SK-N-SH treated with all-trans-retinoic acid at 6 μM for 48 hours (cell line): ENCODE measurements at regions not wholly inside any gene's neighbourhood (a gene's known extent, or its start where the extent isn't known, plus 50 kb on each side); places are given as distances from the start of the nearest gene placed in this dataset.

ENCODE experiments used
- ATAC-seq: fragments of 200-7000 bp; cut with Tn5 transposase; 3 replicates; pipeline ENCODE4 v1.9.1; 2020; ENCODE audit warnings: mild to moderate bottlenecking, moderate library complexity
- ARNTL ChIP-seq: fragments of 450-650 bp; formaldehyde crosslinking; IDR thresholded peaks from 2 replicates; pipeline ENCODE4 v1.5.0; 2020; ENCODE audit warnings: low read depth, mild to moderate bottlenecking, moderate library complexity, borderline replicate concordance
- BACH2 ChIP-seq: fragments of 250-450 bp; sonication (Bioruptor Pico); IDR thresholded peaks from 2 replicates; pipeline ENCODE4 v1.9.0; 2021; ENCODE audit warnings: mild to moderate bottlenecking, borderline replicate concordance
- CREB5 ChIP-seq: fragments of 250-450 bp; sonication (Bioruptor Pico); IDR thresholded peaks from 2 replicates; pipeline ENCODE4 v1.5.1; 2020; ENCODE audit warnings: low read depth, mild to moderate bottlenecking, moderate library complexity
- CSDC2 ChIP-seq: fragments of 250-450 bp; sonication (Bioruptor Pico); IDR thresholded peaks from 2 replicates; pipeline ENCODE4 v1.5.0; 2020; ENCODE audit warnings: mild to moderate bottlenecking, moderate library complexity
- ESRRG ChIP-seq: fragments of 250-450 bp; sonication (Bioruptor Pico); IDR thresholded peaks from 2 replicates; pipeline ENCODE4 v1.6.1; 2021; ENCODE audit warnings: mild to moderate bottlenecking
- GLIS3 ChIP-seq: fragments of 250-450 bp; sonication (Bioruptor Pico); IDR thresholded peaks from 2 replicates; pipeline ENCODE4 v1.5.0; 2020; ENCODE audit warnings: mild to moderate bottlenecking, moderate library complexity
- ISL1 ChIP-seq: fragments of 250-450 bp; sonication (Bioruptor Pico); IDR thresholded peaks from 2 replicates; pipeline ENCODE4 v2.1.2; 2022; ENCODE audit warnings: mild to moderate bottlenecking, moderate library complexity
- OSR1 ChIP-seq: fragments of 250-450 bp; sonication (Bioruptor Pico); IDR thresholded peaks from 2 replicates; pipeline ENCODE4 v1.8.0; 2022; ENCODE audit warnings: moderate library complexity, mild to moderate bottlenecking, inconsistent platforms
- POU6F1 ChIP-seq: fragments of 250-450 bp; sonication (Bioruptor Pico); IDR thresholded peaks from 2 replicates; pipeline ENCODE4 v1.8.0; 2021; ENCODE audit warnings: low read depth, mild to moderate bottlenecking, moderate library complexity, borderline replicate concordance
- PPARA ChIP-seq: fragments of 250-450 bp; sonication (Bioruptor Pico); IDR thresholded peaks from 2 replicates; pipeline ENCODE4 v1.5.0; 2020; ENCODE audit warnings: mild to moderate bottlenecking, borderline replicate concordance
- RARB ChIP-seq: fragments of 250-450 bp; sonication (Bioruptor Pico); IDR thresholded peaks from 2 replicates; pipeline ENCODE4 v1.8.0; 2021; ENCODE audit warnings: mild to moderate bottlenecking, moderate library complexity
- SNAI2 ChIP-seq: fragments of 250-450 bp; sonication (Bioruptor Pico); IDR thresholded peaks from 2 replicates; pipeline ENCODE4 v1.5.0; 2020; ENCODE audit warnings: mild to moderate bottlenecking, moderate library complexity
- TCF4 ChIP-seq: fragments of 250-450 bp; sonication (Bioruptor Pico); IDR thresholded peaks from 2 replicates; pipeline ENCODE4 v1.8.0; 2021; ENCODE audit warnings: mild to moderate bottlenecking, moderate library complexity, borderline replicate concordance
- TOX ChIP-seq: fragments of 250-450 bp; sonication (Bioruptor Pico); IDR thresholded peaks from 2 replicates; pipeline ENCODE4 v1.8.0; 2021; ENCODE audit warnings: mild to moderate bottlenecking, moderate library complexity, borderline replicate concordance
- ZC3H10 ChIP-seq: fragments of 250-450 bp; sonication (Bioruptor Pico); IDR thresholded peaks from 2 replicates; pipeline ENCODE4 v1.5.1; 2021; ENCODE audit warnings: mild to moderate bottlenecking, moderate library complexity
- ZFP30 ChIP-seq: fragments of 450-650 bp; formaldehyde crosslinking; IDR thresholded peaks from 2 replicates; pipeline ENCODE4 v1.5.0; 2022; ENCODE audit warnings: mild to moderate bottlenecking, moderate library complexity
- ZNF565 ChIP-seq: fragments of 450-650 bp; formaldehyde crosslinking; conservative IDR thresholded peaks from 2 replicates; pipeline ENCODE4 v1.5.0; 2020; ENCODE audit warnings: low read depth, mild to moderate bottlenecking, moderate library complexity
- ZNF70 ChIP-seq: fragments of 450-650 bp; formaldehyde crosslinking; IDR thresholded peaks from 2 replicates; pipeline ENCODE4 v1.5.0; 2020; ENCODE audit warnings: mild to moderate bottlenecking, moderate library complexity
- ZNF8 ChIP-seq: fragments of 450-650 bp; formaldehyde crosslinking; IDR thresholded peaks from 2 replicates; pipeline ENCODE4 v1.5.0; 2020; ENCODE audit warnings: mild to moderate bottlenecking, moderate library complexity
- TF ChIP-seq, protein P1 (sequence below): fragments of 250-450 bp; sonication (Bioruptor Pico); IDR thresholded peaks from 2 replicates; pipeline ENCODE4 v1.5.1; 2021; ENCODE audit warnings: mild to moderate bottlenecking, moderate library complexity
- TF ChIP-seq, protein P2 (sequence below): fragments of 250-450 bp; sonication (Bioruptor Pico); IDR thresholded peaks from 2 replicates; pipeline ENCODE4 v1.5.0; 2020; ENCODE audit warnings: mild to moderate bottlenecking, moderate library complexity

GRCh38 chr2:123768233-123768632 is 256.9 kb upstream of the CNTNAP5 start:
- no peak for ATAC-seq
- TF ChIP-seq TCF4 (no peak), POU6F1 (no peak), ZNF565 (CRISPR knock-in tag) (no peak), ZC3H10 (CRISPR knock-in tag) (no peak), ZNF70 (CRISPR knock-in tag) (no peak), BACH2 (CRISPR knock-in tag) (no peak), SNAI2 (no peak), CSDC2 (CRISPR knock-in tag) (no peak)
- TF ChIP-seq, protein P1, sequence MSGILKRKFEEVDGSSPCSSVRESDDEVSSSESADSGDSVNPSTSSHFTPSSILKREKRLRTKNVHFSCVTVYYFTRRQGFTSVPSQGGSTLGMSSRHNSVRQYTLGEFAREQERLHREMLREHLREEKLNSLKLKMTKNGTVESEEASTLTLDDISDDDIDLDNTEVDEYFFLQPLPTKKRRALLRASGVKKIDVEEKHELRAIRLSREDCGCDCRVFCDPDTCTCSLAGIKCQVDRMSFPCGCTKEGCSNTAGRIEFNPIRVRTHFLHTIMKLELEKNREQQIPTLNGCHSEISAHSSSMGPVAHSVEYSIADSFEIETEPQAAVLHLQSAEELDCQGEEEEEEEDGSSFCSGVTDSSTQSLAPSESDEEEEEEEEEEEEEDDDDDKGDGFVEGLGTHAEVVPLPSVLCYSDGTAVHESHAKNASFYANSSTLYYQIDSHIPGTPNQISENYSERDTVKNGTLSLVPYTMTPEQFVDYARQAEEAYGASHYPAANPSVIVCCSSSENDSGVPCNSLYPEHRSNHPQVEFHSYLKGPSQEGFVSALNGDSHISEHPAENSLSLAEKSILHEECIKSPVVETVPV (CRISPR knock-in tag) = no peak

DNA sequence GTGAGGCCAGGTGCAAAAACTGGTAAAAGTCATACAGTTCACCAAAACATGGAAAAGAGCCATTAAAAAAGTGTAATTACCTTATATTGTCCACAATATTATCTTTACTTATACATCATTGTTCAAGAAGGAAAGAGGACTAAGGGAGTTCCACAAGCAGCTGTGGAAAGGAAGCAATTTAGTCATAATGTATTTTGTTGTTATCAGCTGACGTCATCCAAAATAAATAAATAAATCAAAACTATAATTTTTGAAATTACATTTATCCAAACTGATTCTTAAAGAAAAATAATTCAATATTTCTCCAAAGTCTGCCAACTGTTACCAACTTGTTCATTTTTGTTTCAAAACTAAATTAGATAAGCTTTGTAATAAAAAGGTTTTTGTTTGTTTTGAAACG is 256.1 kb upstream of the CNTNAP5 start:
- TF ChIP-seq ARNTL (CRISPR knock-in tag) (no peak), SNAI2 (no peak), BACH2 (CRISPR knock-in tag) (no peak), RARB (CRISPR knock-in tag) (no peak), ISL1 (CRISPR knock-in tag) (no peak), POU6F1 (no peak), PPARA (CRISPR knock-in tag) (no peak), ZFP30 (CRISPR knock-in tag) (no peak), ZNF70 (CRISPR knock-in tag) (no peak), ESRRG (no peak)
- TF ChIP-seq, protein P2, sequence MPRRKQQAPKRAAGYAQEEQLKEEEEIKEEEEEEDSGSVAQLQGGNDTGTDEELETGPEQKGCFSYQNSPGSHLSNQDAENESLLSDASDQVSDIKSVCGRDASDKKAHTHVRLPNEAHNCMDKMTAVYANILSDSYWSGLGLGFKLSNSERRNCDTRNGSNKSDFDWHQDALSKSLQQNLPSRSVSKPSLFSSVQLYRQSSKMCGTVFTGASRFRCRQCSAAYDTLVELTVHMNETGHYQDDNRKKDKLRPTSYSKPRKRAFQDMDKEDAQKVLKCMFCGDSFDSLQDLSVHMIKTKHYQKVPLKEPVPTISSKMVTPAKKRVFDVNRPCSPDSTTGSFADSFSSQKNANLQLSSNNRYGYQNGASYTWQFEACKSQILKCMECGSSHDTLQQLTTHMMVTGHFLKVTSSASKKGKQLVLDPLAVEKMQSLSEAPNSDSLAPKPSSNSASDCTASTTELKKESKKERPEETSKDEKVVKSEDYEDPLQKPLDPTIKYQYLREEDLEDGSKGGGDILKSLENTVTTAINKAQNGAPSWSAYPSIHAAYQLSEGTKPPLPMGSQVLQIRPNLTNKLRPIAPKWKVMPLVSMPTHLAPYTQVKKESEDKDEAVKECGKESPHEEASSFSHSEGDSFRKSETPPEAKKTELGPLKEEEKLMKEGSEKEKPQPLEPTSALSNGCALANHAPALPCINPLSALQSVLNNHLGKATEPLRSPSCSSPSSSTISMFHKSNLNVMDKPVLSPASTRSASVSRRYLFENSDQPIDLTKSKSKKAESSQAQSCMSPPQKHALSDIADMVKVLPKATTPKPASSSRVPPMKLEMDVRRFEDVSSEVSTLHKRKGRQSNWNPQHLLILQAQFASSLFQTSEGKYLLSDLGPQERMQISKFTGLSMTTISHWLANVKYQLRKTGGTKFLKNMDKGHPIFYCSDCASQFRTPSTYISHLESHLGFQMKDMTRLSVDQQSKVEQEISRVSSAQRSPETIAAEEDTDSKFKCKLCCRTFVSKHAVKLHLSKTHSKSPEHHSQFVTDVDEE (CRISPR knock-in tag) = no peak
- no peak for ATAC-seq

DNA sequence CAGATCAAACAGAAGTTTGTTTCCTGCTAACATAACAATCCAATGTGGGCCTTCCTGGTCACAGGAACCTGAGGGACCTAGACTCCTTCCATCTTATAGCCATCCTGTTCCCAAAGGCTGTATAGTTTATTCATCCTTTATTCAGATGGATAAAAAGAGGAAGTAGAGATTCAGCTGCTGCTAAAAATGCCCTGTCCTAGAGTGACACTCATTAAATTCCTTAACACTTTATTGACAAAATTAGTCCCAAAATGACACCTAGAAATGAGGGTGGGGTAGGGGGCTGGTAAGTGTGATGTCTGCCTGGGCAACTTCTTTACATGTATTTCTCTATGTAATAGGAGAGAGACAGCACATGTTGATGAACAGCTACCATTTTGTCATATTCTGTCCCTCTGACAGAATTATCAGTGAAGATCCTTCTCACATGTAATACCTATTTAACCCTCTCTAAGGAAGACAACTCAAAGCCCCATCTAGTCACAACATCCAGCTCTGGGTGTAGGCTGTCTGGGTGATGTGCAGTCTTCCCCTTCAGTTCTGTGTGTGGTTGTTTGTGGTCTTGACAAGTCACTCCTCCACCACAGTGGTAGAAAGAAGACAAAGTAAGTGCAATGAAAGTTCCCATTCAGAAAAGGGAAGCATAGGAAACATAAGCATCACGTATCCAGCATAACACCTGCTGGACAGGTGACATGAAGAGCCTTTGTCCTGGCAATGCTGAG is 253.9 kb upstream of the CNTNAP5 start:
- TF ChIP-seq GLIS3 (CRISPR knock-in tag) (no peak), SNAI2 (no peak), ZC3H10 (CRISPR knock-in tag) (no peak)
- ATAC-seq = no peak

DNA sequence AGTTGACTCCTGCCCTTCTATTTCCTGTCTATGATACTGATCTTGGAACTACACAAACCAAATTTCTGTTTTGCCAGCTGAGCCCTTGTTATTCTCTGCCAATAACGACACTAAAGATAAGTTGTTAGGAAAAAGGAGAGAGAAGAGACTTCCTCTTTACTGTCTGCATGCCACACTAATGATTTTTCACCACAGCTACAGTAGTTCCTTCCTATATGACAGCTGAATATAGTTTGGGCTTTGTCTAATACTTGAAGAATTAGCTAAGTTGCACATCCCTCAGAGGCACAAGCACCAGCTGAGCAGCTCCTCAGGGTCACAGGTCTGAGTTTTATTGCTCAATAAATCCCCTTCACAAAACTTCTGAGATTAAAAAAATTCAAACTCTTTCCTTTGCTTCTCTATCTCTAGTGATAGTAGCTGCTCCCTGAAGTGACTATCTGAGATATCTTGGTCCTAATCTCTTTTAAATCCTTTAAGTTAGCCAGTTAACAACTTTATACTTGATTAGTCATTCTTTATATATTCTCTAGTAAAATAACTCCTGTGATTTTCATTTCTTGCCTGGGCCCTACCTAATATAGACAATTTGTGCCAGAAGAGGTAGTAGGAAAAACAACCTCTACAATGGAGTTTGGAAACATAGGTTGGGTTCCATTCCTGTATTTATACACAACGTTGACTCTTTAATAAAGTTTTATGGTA is 253.0 kb upstream of the CNTNAP5 start:
- ATAC-seq = no peak

More for the DNA sequence above, 253.0 kb upstream of the CNTNAP5 start:
- TF ChIP-seq BACH2 (CRISPR knock-in tag) (no peak), ARNTL (CRISPR knock-in tag) (no peak), ZC3H10 (CRISPR knock-in tag) (no peak), ZFP30 (CRISPR knock-in tag) (no peak), TOX (no peak), CREB5 (CRISPR knock-in tag) (no peak), OSR1 (CRISPR knock-in tag) (no peak), ZNF70 (CRISPR knock-in tag) (no peak), SNAI2 (no peak), ZNF565 (CRISPR knock-in tag) (no peak), PPARA (CRISPR knock-in tag) (no peak), ISL1 (CRISPR knock-in tag) (no peak), GLIS3 (CRISPR knock-in tag) (no peak), RARB (CRISPR knock-in tag) (no peak), TCF4 (no peak), ZNF8 (no peak), CSDC2 (CRISPR knock-in tag) (no peak)
- TF ChIP-seq, protein P1 (CRISPR knock-in tag) = no peak
